Body of pancreas (tissue), 4 donors: ENCODE measurements at regions not wholly inside any gene's neighbourhood (a gene's known extent, or its start where the extent isn't known, plus 50 kb on each side); places are given as distances from the start of the nearest gene placed in this dataset.

ENCODE experiments used
- ATAC-seq: fragments of 150-250 bp; one replicate; pipeline ENCODE4 v1.9.1; 2016
- DNase-seq, 4 donors: peaks; one replicate each; pipeline ENCODE4 v3.0.0-alpha.2; 2019
- H3K27ac ChIP-seq, 4 donors: fragments of 200-600 bp; sonication (generic); 1 replicate in 3 of 4; 2 replicates in 1 of 4; pipeline versions ENCODE4 v1.5.1 to v1.6.1; 2016 to 2019; ENCODE audit warnings: mild to moderate bottlenecking in 1 of 4, mixed read lengths in 1 of 4, moderate library complexity in 1 of 4
- H3K27me3 ChIP-seq, 2 donors: fragments of 200-600 bp; sonication (generic); one replicate each; pipeline ENCODE4 v1.6.0; 2016; ENCODE audit warnings: mild to moderate bottlenecking in 1 of 2
- H3K36me3 ChIP-seq, 2 donors: fragments of 200-600 bp; sonication (generic); replicated peaks in 1 of 2; 2 replicates each; pipeline ENCODE4 v1.5.1; 2016; ENCODE audit warnings: low read depth in 2 of 2; ENCODE audit not compliant: insufficient read depth in 1 of 2
- H3K4me1 ChIP-seq: fragments of 200-600 bp; sonication (generic); one replicate; pipeline ENCODE4 v1.6.0; 2016
- H3K4me3 ChIP-seq, 2 donors: fragments of 200-600 bp; sonication (generic); 1 replicate in 1 of 2; 2 replicates in 1 of 2; pipeline ENCODE4 v1.5.1; 2016 to 2019
- H3K9me3 ChIP-seq, 3 donors: fragments of 200-600 bp; sonication (generic); 1 replicate in 2 of 3; 2 replicates in 1 of 3; pipeline ENCODE4 v1.5.1; 2016
- CTCF ChIP-seq, 7 experiments: fragments of 450-650 bp in 4 of 7; fragments of 200-600 bp in 3 of 7; sonication (generic) in 3 of 7; IDR thresholded peaks; one replicate each; pipeline ENCODE4 v1.5.1; 2016 to 2019; ENCODE audit warnings: antibody characterized with exemption in 7 of 7
- POLR2A ChIP-seq, 3 donors: fragments of 450-650 bp; IDR thresholded peaks; one replicate each; pipeline ENCODE4 v1.6.1; 2016; ENCODE audit warnings: antibody characterized with exemption in 3 of 3, mild to moderate bottlenecking in 2 of 3
- WGBS, 2 donors: methylation state at CpG; one replicate each; pipeline ENCODE4 v1.1.5; 2017; 5-methylcytosine and 5-hydroxymethylcytosine counted together
- intact Hi-C: fragments of 100-400 bp; cut with DNase I; formaldehyde crosslinking; loops from one replicate; pipeline ENCODE4 v1.15.1; 2023

GRCh38 chr2:4678927-4679326 lies 975.6 kb downstream of the DCDC2C start:
- Histone ChIP-seq H3K27me3 (no peaks in the 10 kb centered on the region), H3K36me3 (no peaks in the 10 kb centered on the region), H3K9me3 (no peaks in the 10 kb centered on the region), H3K4me1 (no peaks in the 10 kb centered on the region), H3K27ac (no peak overlapping the region), H3K4me3 (no peak overlapping the region)
- intact Hi-C loops = no loop called here
- no peak for ATAC-seq
- TF ChIP-seq CTCF (IDR thresholded peaks at IDR 0.05) (no peak), POLR2A (IDR thresholded peaks at IDR 0.05) (no peak)
- no peak for DNase-seq
- WGBS, 2 donors = 57 to 72% methylated on average over 4 of the region's 4 CpGs

- TF ChIP-seq POLR2A (IDR thresholded peaks at IDR 0.05) (no peak), CTCF (IDR thresholded peaks at IDR 0.05) (no peak)
- Histone ChIP-seq H3K27ac (no peak overlapping the region), H3K27me3 (no peaks in the 10 kb centered on the region), H3K4me3 (no peak overlapping the region), H3K4me1 (no peaks in the 10 kb centered on the region), H3K36me3 (no peaks in the 10 kb centered on the region), H3K9me3 (no peaks in the 10 kb centered on the region)
- no peak for ATAC-seq
- no peak for DNase-seq
- intact Hi-C loops = no loop called here
- 78 to 83% methylated on average over 5 of the region's 5 CpGs for WGBS, 2 donors
Observed at GRCh38 chr2:4679391-4679790, 976.0 kb downstream of the DCDC2C start.

- H3K4me3 ChIP-seq = no peak overlapping the region
- WGBS, 2 donors = 57 to 63% methylated on average over 5 of the region's 5 CpGs
- no peaks in the 10 kb centered on the region for H3K4me1 ChIP-seq
- no peaks in the 10 kb centered on the region for H3K27me3 ChIP-seq
- H3K36me3 ChIP-seq = no peaks in the 10 kb centered on the region
- H3K27ac ChIP-seq = no peak overlapping the region
- no peak for ATAC-seq
- intact Hi-C loops = no loop called here
- TF ChIP-seq CTCF (IDR thresholded peaks at IDR 0.05) = no peak
- no peak for TF ChIP-seq POLR2A (IDR thresholded peaks at IDR 0.05)
- DNase-seq = no peak
- H3K9me3 ChIP-seq = no peaks in the 10 kb centered on the region
Observed at GRCh38 chr2:4684921-4685320, 981.5 kb downstream of the DCDC2C start.

- Histone ChIP-seq H3K36me3 (no peaks in the 10 kb centered on the region), H3K9me3 (no peaks in the 10 kb centered on the region), H3K27me3 (no peaks in the 10 kb centered on the region), H3K4me3 (no peak overlapping the region), H3K27ac (no peak overlapping the region), H3K4me1 (peaks cover 10% of the 10 kb centered on the region)
- DNase-seq = no peak
- TF ChIP-seq POLR2A (IDR thresholded peaks at IDR 0.05) (no peak), CTCF (IDR thresholded peaks at IDR 0.05) (no peak)
- WGBS, 2 donors = 63 to 67% methylated on average over 2 of the region's 2 CpGs
- ATAC-seq = no peak
- intact Hi-C loops = no loop called here
Observed at GRCh38 chr2:4690913-4691312, 987.5 kb downstream of the DCDC2C start.

- WGBS, 2 donors = 60 to 65% methylated on average over 9 of the region's 9 CpGs
- Histone ChIP-seq H3K27ac (no peak overlapping the region), H3K36me3 (no peaks in the 10 kb centered on the region), H3K4me3 (no peak overlapping the region), H3K9me3 (no peaks in the 10 kb centered on the region), H3K27me3 (no peaks in the 10 kb centered on the region), H3K4me1 (peaks cover 10% of the 10 kb centered on the region)
- TF ChIP-seq CTCF (IDR thresholded peaks at IDR 0.05) (no peak), POLR2A (IDR thresholded peaks at IDR 0.05) (no peak)
- ATAC-seq = no peak
- intact Hi-C loops = no loop called here
- no peak for DNase-seq
Observed at GRCh38 chr2:4693266-4693665, 989.9 kb downstream of the DCDC2C start.
